ENCODE measurements at regions not wholly inside any gene's neighbourhood (a gene's known extent, or its start where the extent isn't known, plus 50 kb on each side); places are given as distances from the start of the nearest gene placed in this dataset.
"Not testable (repeated sequence)": the region's sequence is repeated elsewhere in the genome, so short reads cannot be mapped to it uniquely, and the experiment has no call there.

- not testable (repeated sequence) for DNase-seq (ENCODE audit: low read depth)
Observed at GRCh38 chr4:162465356-162465755, 301.6 kb upstream of the FSTL5 start.

- DNase-seq (ENCODE audit: low read depth) = no peak
Observed at GRCh38 chr4:162461952-162462351, 298.2 kb upstream of the FSTL5 start.

GRCh38 chr4:162458051-162458450 lies 294.3 kb upstream of the FSTL5 start:
- no peak for DNase-seq (ENCODE audit: low read depth)

- no peak for DNase-seq (ENCODE audit: low read depth)
Observed at GRCh38 chr4:162457071-162457865, 293.5 kb upstream of the FSTL5 start.

GRCh38 chr4:162456106-162456505 lies 292.3 kb upstream of the FSTL5 start:
- no peak for DNase-seq (ENCODE audit: low read depth)

GRCh38 chr4:162450531-162451035 lies 286.8 kb upstream of the FSTL5 start:
- DNase-seq (ENCODE audit: low read depth) = no peak

GRCh38 chr4:162443510-162443909 lies 279.7 kb upstream of the FSTL5 start:
- no peak for DNase-seq (ENCODE audit: low read depth)

GRCh38 chr4:162442128-162442527 lies 278.3 kb upstream of the FSTL5 start:
- DNase-seq (ENCODE audit: low read depth) = no peak

GRCh38 chr4:162422312-162422711 lies 258.5 kb upstream of the FSTL5 start:
- no peak for DNase-seq (ENCODE audit: low read depth)

GRCh38 chr4:162410854-162411253 lies 247.1 kb upstream of the FSTL5 start:
- DNase-seq (ENCODE audit: low read depth) = no peak

GRCh38 chr4:162409048-162409447 lies 245.2 kb upstream of the FSTL5 start:
- no peak for DNase-seq (ENCODE audit: low read depth)

GRCh38 chr4:162408309-162408708 lies 244.5 kb upstream of the FSTL5 start:
- no peak for DNase-seq (ENCODE audit: low read depth)

- DNase-seq (ENCODE audit: low read depth) = no peak
Observed at GRCh38 chr4:162406637-162407365, 243.0 kb upstream of the FSTL5 start.

GRCh38 chr4:162403932-162404331 lies 240.1 kb upstream of the FSTL5 start:
- DNase-seq (ENCODE audit: low read depth) = no peak

- no peak for DNase-seq (ENCODE audit: low read depth)
Observed at GRCh38 chr4:162403419-162403818, 239.6 kb upstream of the FSTL5 start.

- DNase-seq (ENCODE audit: low read depth) = no peak
Observed at GRCh38 chr4:162401021-162401420, 237.2 kb upstream of the FSTL5 start.

GRCh38 chr4:162392946-162393345 lies 229.1 kb upstream of the FSTL5 start:
- no peak for DNase-seq (ENCODE audit: low read depth)

GRCh38 chr4:162366146-162366545 lies 202.3 kb upstream of the FSTL5 start:
- no peak for DNase-seq (ENCODE audit: low read depth)

GRCh38 chr4:162364651-162365050 lies 200.9 kb upstream of the FSTL5 start:
- no peak for DNase-seq (ENCODE audit: low read depth)

- no peak for DNase-seq (ENCODE audit: low read depth)
Observed at GRCh38 chr4:162360369-162361149, 196.8 kb upstream of the FSTL5 start.

GRCh38 chr4:162356181-162356580 lies 192.4 kb upstream of the FSTL5 start:
- no peak for DNase-seq (ENCODE audit: low read depth)

GRCh38 chr4:162352580-162353107 lies 188.8 kb upstream of the FSTL5 start:
- DNase-seq (ENCODE audit: low read depth) = no peak
